LoVo (cell line): ENCODE measurements at regions not wholly inside any gene's neighbourhood (a gene's known extent, or its start where the extent isn't known, plus 50 kb on each side); places are given as distances from the start of the nearest gene placed in this dataset.
A peak's percentile ranks its signal among the peaks of the same experiment; 100 is the strongest.

Experiments used
- DNase-seq: peaks from one replicate; pipeline ENCODE4 v3.0.0-alpha.2; 2016; ENCODE audit warnings: low spot score

GRCh38 chr11:92545906-92546471 lies 321.4 kb downstream of the FAT3 start:
- DNase-seq, result no peak

GRCh38 chr11:92546603-92547002 lies 322.0 kb downstream of the FAT3 start:
- DNase-seq, result no peak

GRCh38 chr11:92550411-92550810 lies 325.8 kb downstream of the FAT3 start:
- no peak for DNase-seq

DNA sequence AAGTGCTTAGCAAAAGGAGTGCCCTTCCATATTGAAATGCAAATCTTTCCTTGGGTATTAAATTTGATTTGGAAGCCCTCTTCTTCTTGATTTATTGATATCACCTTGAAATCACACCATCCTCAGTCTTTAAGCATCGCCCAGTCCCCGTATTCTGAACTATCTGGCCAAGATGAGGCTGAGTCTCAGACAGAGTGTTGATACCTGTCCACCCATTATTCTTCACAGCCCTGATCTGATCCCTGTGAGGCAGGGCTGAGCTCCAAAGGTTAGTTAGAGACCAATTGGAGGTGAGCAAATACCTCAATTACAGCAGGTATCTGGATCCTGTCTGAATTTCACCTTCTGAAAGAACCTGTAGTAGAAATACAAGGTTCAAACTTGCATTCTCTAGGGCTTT lies 326.3 kb downstream of the FAT3 start:
- DNase-seq, result no peak

DNA sequence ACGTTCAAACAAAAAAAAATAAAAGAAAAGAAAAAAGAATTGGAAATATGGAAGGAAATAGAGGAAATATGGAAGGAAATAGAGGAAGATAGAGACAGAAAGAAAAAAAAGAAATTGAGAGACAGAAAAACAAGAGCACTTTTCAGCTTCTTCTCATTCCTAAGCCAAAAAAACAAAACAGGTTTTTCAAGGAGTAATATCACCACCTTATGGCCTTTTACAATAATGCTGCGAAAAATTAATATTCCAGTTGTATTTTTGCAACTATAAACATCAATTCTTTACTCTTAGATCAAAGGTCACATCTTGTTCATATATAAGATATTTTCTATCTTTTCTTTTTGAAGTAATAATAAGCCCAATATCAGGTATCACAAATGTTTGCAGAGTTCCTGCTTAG lies 328.3 kb downstream of the FAT3 start:
- no peak for DNase-seq

GRCh38 chr11:92554688-92555087 lies 330.1 kb downstream of the FAT3 start:
- no peak for DNase-seq

DNA sequence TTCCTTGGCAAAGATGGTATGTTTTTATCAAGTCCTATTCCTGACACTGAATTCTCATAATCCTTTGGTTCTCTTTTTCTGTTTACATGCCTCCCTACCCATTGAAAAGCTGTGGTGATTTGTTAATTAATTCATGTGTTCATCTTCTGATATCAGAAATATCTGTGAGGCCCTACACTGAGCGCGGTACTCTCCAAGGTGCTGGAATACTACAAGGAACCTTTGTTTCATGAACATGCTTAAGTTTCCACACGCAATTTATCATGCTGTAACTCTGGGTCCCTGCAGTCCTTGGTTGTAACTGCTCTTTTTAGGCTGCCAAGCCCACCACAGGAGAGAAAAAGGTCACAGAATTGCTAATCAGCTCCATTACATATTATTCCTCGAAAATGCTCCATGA lies 331.8 kb downstream of the FAT3 start:
- peak; percentile 8 for DNase-seq

GRCh38 chr11:92557879-92558278 lies 333.3 kb downstream of the FAT3 start:
- DNase-seq, result no peak

DNA sequence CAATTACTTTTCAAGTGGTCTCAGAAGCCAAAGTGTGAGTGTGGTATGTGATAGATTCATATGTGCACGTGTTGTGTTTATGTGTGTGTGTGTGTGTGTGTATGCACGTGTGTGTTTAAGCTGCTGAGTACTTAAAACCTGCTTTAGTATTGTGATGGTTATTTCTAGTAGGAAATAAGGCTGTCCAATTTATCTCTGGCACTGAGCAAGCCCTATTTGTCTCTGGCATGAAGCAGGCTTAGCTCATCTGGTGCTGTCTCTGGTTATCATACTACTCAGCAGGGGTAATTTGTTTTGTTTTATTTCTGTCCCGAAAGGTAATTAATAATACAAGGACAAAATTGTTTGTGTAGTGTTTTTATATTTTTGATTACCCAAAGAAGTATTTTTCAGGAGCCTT lies 333.7 kb downstream of the FAT3 start:
- no peak for DNase-seq

- no peak for DNase-seq
These were observed 345.1 kb downstream of the FAT3 start for GRCh38 chr11:92569726-92570125.

GRCh38 chr11:92572559-92572958 lies 347.9 kb downstream of the FAT3 start:
- DNase-seq, result no peak

GRCh38 chr11:92576315-92576714 lies 351.7 kb downstream of the FAT3 start:
- DNase-seq, result no peak

- DNase-seq, result no peak
These were observed 356.3 kb downstream of the FAT3 start for GRCh38 chr11:92580908-92581307.

GRCh38 chr11:92588393-92588792 lies 363.8 kb downstream of the FAT3 start:
- DNase-seq, result no peak

- no peak for DNase-seq
These were observed 364.9 kb downstream of the FAT3 start for GRCh38 chr11:92589512-92589911.

GRCh38 chr11:92591521-92591920 lies 366.9 kb downstream of the FAT3 start:
- no peak for DNase-seq

DNA sequence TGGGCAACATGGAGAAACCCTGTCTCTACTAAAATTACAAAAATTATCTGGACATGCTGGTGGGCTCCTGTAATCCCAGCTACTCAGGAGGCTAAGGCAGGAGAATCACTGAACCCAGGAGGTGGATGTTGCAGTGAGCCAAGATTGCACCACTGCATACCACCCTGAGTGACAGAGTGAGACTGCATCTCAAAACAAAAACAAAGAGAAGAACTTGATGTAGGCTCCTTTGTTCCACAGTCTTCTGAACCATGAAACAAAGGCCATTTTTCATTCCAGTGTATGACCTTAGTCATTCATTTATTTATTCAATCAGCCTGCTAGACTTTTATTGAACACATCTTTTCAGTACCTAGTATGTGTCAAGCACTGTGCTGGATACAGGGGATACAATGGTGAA lies 369.6 kb downstream of the FAT3 start:
- DNase-seq, result no peak

DNA sequence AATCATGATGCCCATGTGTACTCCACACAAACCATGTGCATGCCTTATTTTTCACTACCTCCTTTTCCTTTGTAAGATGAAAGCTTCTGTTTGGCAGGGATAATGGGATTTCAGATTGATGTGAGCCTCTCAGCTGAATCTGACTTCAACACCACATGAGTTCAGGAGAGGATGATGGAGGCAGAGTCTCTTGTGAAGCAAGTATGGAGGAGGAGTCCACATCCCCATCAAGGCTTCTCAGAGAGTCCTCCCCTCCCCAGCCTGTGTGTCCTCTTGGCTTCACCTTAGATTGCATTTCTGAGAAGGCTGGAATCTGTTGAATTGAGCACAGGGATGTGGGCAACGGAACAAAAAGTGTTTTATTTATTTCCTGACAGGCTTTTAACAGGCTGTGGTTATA lies 370.4 kb downstream of the FAT3 start:
- no peak for DNase-seq

GRCh38 chr11:92596596-92597317 lies 372.1 kb downstream of the FAT3 start:
- DNase-seq, result no peak

DNA sequence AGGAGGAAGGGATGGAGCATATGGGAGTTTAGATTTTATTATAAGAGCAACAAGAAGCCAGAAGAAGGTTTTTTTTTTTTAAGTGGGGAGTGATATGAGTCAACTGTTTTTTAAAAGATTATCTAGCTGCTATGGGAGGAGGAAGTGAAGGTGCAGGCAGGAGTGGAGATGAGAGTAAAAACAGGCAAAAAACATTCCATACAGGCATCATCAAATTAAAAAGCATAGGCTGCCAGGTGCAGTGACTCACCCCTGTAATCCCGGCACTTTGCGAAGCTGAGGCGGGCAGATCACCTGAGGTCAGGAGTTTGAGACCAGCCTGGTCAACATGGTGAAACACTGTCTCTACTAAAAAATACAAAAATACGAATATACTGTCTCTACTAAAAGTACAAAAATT lies 368.4 kb upstream of the MTNR1B start:
- DNase-seq, result no peak

DNA sequence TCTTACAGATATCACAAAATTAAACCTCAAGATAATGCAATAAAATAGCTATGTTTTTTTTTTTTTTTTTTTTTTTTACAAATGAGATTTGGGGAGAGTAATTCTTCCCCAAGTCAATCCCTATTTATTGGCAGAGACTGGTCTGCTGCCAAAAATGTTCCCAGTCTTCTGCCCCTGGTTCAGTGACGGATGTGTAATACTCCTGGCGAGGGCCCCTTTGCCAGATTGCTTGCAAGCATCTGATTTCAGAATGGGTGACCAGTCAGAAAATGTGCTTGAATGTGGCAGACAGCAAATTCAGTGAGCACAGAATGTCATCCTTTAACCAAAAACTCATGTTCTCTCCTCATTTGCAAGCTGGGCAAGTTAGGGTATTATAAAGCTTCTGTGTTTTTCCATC lies 363.8 kb upstream of the MTNR1B start:
- no peak for DNase-seq

DNA sequence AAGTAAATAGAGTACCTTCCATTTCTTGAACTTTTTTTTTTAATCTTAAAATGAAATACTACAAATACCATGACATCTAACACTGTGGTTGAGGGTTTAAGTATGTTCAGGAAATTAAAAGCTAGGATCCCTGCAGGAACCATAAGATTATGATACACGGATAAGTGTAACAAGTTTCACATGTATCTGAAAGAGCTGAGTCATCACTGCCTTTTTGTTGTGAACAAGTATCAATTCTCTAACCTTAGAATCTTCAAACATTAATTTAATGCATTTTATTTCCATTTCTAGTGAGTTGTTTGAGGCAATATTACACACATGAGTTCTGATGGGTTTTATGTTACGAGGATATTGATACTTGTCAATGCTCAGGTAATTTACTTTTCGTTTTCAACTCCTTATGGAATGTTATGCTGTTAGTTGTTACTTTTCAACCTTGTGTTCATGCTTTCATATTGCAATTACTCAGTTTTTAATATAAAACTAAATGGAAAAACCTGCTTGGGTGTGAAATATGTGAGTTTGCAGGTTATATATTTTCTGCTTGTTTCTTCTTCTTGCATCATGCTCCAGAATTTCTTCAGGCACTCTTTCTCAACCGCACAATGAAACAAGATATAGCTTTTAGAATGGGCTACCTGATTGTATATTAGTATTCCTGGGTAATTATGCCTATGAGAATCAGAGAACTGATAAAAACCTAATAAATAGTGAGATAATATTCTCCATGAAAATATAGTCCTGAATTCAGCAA lies 361.3 kb upstream of the MTNR1B start:
- no peak for DNase-seq

DNA sequence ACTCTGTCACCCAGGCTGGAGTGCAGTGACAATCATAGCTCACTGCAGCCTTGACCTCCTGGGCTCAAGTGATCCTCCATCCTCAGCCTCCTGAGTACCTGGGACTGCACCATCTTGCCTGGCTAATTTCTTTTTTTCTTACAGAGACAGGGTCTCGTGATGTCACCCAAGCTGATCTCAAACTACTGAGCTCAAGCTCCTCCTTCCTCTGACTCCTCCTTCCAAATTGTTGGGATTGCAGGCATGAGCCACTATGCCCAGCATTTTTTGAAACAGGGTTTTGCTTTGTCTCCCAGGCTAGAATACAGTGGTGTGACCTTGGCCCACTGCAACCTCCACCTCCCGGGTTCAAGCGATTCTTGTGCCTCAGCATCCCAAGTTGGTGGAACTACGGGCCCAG lies 358.3 kb upstream of the MTNR1B start:
- DNase-seq, result no peak
